Stomach smooth muscle (tissue), 2 donors: ENCODE measurements at regions not wholly inside any gene's neighbourhood (a gene's known extent, or its start where the extent isn't known, plus 50 kb on each side); places are given as distances from the start of the nearest gene placed in this dataset.

Experiments
- H3K27ac ChIP-seq: one replicate; pipeline ENCODE4 v1.7.0; 2013; ENCODE audit warnings: mild to moderate bottlenecking, low read length, inconsistent platforms
- H3K27me3 ChIP-seq, 2 donors: one replicate each; pipeline ENCODE4 v1.7.0; 2013; ENCODE audit warnings: low read length in 2 of 2; ENCODE audit not compliant: insufficient read depth in 2 of 2, control insufficient read depth in 1 of 2
- H3K36me3 ChIP-seq, 2 donors: one replicate each; pipeline ENCODE4 v1.7.0; 2013; ENCODE audit warnings: low read length in 2 of 2; ENCODE audit not compliant: control insufficient read depth in 2 of 2, insufficient read depth in 2 of 2
- H3K4me1 ChIP-seq: one replicate; pipeline ENCODE4 v1.7.0; 2013; ENCODE audit warnings: low read length; ENCODE audit not compliant: control insufficient read depth, insufficient read depth
- H3K4me3 ChIP-seq, 2 donors: one replicate each; pipeline ENCODE4 v1.7.0; 2013; ENCODE audit warnings: low read length in 2 of 2
- H3K9ac ChIP-seq, 2 donors: one replicate each; pipeline ENCODE4 v1.7.0; 2013; ENCODE audit warnings: low read length in 2 of 2, mild to moderate bottlenecking in 1 of 2
- H3K9me3 ChIP-seq, 2 donors: one replicate each; pipeline ENCODE4 v1.7.0; 2013; ENCODE audit warnings: low read length in 2 of 2; ENCODE audit not compliant: control insufficient read depth in 2 of 2
- donor health status: healthy.
- donor health status: Pancreatic carcinoma.

- H3K4me3 ChIP-seq: no peak overlapping the region
- no peaks in the 10 kb centered on the region for H3K9me3 ChIP-seq
- H3K27me3 ChIP-seq: peaks cover 0 to 2% of the 10 kb centered on the region in 2 donors
- H3K4me1 ChIP-seq: no peaks in the 10 kb centered on the region
- no peak overlapping the region for H3K9ac ChIP-seq
- H3K27ac ChIP-seq: no peak overlapping the region
- no peaks in the 10 kb centered on the region for H3K36me3 ChIP-seq
These were observed 481.3 kb downstream of the ZSWIM6 start for GRCh38 chr5:61813361-61813760.

GRCh38 chr5:61815339-61815738 is 483.3 kb downstream of the ZSWIM6 start:
- H3K9me3 ChIP-seq: no peaks in the 10 kb centered on the region
- H3K36me3 ChIP-seq: no peaks in the 10 kb centered on the region
- H3K27me3 ChIP-seq: peaks cover 0 to 2% of the 10 kb centered on the region in 2 donors
- no peaks in the 10 kb centered on the region for H3K4me1 ChIP-seq
- no peak overlapping the region for H3K27ac ChIP-seq
- no peak overlapping the region for H3K4me3 ChIP-seq
- no peak overlapping the region for H3K9ac ChIP-seq

- no peaks in the 10 kb centered on the region for H3K36me3 ChIP-seq
- H3K4me3 ChIP-seq: no peak overlapping the region
- H3K27me3 ChIP-seq: peaks cover 0 to 2% of the 10 kb centered on the region in 2 donors
- H3K4me1 ChIP-seq: no peaks in the 10 kb centered on the region
- no peaks in the 10 kb centered on the region for H3K9me3 ChIP-seq
- no peak overlapping the region for H3K27ac ChIP-seq
- no peak overlapping the region for H3K9ac ChIP-seq
These were observed 484.1 kb downstream of the ZSWIM6 start for GRCh38 chr5:61816146-61816545.

- H3K9ac ChIP-seq: no peak overlapping the region
- no peaks in the 10 kb centered on the region for H3K4me1 ChIP-seq
- no peak overlapping the region for H3K27ac ChIP-seq
- no peaks in the 10 kb centered on the region for H3K36me3 ChIP-seq
- no peak overlapping the region for H3K4me3 ChIP-seq
- no peaks in the 10 kb centered on the region for H3K9me3 ChIP-seq
- H3K27me3 ChIP-seq: no peaks in the 10 kb centered on the region
These were observed 484.8 kb downstream of the ZSWIM6 start for GRCh38 chr5:61816585-61817450.

GRCh38 chr5:61817472-61818326 is 485.6 kb downstream of the ZSWIM6 start:
- H3K4me3 ChIP-seq: no peak overlapping the region
- no peaks in the 10 kb centered on the region for H3K4me1 ChIP-seq
- H3K27ac ChIP-seq: no peak overlapping the region
- no peak overlapping the region for H3K9ac ChIP-seq
- no peaks in the 10 kb centered on the region for H3K9me3 ChIP-seq
- H3K27me3 ChIP-seq: no peaks in the 10 kb centered on the region
- H3K36me3 ChIP-seq: no peaks in the 10 kb centered on the region

- Histone ChIP-seq H3K4me3 (no peak overlapping the region), H3K9me3 (no peaks in the 10 kb centered on the region), H3K36me3 (no peaks in the 10 kb centered on the region), H3K4me1 (no peaks in the 10 kb centered on the region), H3K27me3 (no peaks in the 10 kb centered on the region), H3K9ac (no peak overlapping the region), H3K27ac (no peak overlapping the region)
These were observed 485.2 kb upstream of the KIF2A start for GRCh38 chr5:61820836-61821235.

- Histone ChIP-seq H3K4me1 (no peaks in the 10 kb centered on the region), H3K4me3 (no peak overlapping the region), H3K27ac (no peak overlapping the region), H3K27me3 (no peaks in the 10 kb centered on the region), H3K9me3 (no peaks in the 10 kb centered on the region), H3K36me3 (no peaks in the 10 kb centered on the region), H3K9ac (no peak overlapping the region)
These were observed 484.4 kb upstream of the KIF2A start for GRCh38 chr5:61821561-61821960.

GRCh38 chr5:61822584-61822983 is 483.4 kb upstream of the KIF2A start:
- H3K9ac ChIP-seq: no peak overlapping the region
- no peaks in the 10 kb centered on the region for H3K9me3 ChIP-seq
- H3K36me3 ChIP-seq: no peaks in the 10 kb centered on the region
- H3K27ac ChIP-seq: no peak overlapping the region
- no peaks in the 10 kb centered on the region for H3K27me3 ChIP-seq
- H3K4me1 ChIP-seq: no peaks in the 10 kb centered on the region
- H3K4me3 ChIP-seq: no peak overlapping the region

- Histone ChIP-seq H3K9ac (no peak overlapping the region), H3K9me3 (no peaks in the 10 kb centered on the region), H3K4me3 (no peak overlapping the region), H3K27me3 (no peaks in the 10 kb centered on the region), H3K27ac (no peak overlapping the region), H3K36me3 (no peaks in the 10 kb centered on the region), H3K4me1 (no peaks in the 10 kb centered on the region)
These were observed 482.9 kb upstream of the KIF2A start for GRCh38 chr5:61823065-61823464.

- Histone ChIP-seq H3K36me3 (no peaks in the 10 kb centered on the region), H3K9me3 (no peaks in the 10 kb centered on the region), H3K4me1 (no peaks in the 10 kb centered on the region), H3K27ac (no peak overlapping the region), H3K9ac (no peak overlapping the region), H3K27me3 (no peaks in the 10 kb centered on the region), H3K4me3 (no peak overlapping the region)
These were observed 482.2 kb upstream of the KIF2A start for GRCh38 chr5:61823781-61824180.

GRCh38 chr5:61824396-61824795 is 481.6 kb upstream of the KIF2A start:
- no peaks in the 10 kb centered on the region for H3K27me3 ChIP-seq
- H3K4me3 ChIP-seq: no peak overlapping the region
- no peak overlapping the region for H3K9ac ChIP-seq
- no peak overlapping the region for H3K27ac ChIP-seq
- no peaks in the 10 kb centered on the region for H3K36me3 ChIP-seq
- H3K4me1 ChIP-seq: no peaks in the 10 kb centered on the region
- no peaks in the 10 kb centered on the region for H3K9me3 ChIP-seq
